ENCODE measurements at regions not wholly inside any gene's neighbourhood (a gene's known extent, or its start where the extent isn't known, plus 50 kb on each side); places are given as distances from the start of the nearest gene placed in this dataset.
"Not testable (repeated sequence)": the region's sequence is repeated elsewhere in the genome, so short reads cannot be mapped to it uniquely, and the experiment has no call there.

DNA sequence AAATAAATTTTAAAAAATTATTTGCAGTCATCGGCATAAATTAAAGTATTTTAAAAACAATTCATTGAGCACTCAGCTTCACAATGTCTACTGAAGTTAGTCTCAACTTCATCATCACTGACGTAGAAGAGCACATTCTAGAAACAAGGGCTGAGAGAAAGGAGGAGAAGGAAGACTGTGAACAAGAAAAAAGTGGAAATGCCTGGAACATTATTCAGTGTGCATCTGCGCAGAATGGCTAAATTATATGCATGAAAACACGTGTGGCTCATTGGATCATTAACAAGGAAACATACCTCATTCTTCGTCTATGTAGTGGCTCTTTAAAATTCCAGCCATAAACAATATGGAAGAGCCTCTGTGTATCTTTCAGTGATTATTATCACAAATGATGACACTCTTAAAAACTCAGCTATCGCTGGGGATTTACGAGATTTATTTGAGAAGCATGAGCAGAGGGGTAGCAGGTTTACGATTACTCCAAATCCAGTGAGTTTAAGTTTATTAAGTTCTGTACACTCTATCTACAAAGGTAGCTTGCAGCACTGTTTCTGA is 404.2 kb upstream of the CDIN1 start:
- DNase-seq (ENCODE audit: low read depth in 3 of 3): no peak

DNA sequence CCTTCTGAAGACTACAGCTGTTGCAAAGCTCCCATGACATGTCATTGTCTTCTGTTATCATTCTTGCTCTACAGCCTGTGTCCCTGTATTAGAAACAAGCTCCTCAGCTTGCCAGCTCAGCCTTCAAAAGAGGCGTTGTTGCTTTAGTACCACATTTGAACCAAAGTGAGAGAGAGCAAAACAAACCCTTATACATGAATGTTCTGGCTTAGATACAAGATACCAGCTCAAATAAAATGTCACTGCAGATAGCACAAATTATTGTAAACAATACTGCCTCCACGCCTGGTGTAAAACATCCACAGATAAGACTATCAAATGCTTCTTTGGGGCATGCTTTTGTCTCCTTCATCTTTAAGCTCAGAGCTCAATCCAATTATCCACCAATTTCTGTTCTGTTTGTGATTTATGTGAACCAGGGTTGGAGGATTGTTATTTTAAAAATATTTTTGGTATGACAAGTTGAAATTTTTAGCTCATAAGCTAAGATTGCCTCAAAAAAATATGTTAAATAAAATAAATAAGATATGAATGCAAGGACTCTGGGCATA is 403.6 kb upstream of the CDIN1 start:
- DNase-seq (ENCODE audit: low read depth in 3 of 3): no peak

- DNase-seq (ENCODE audit: low read depth in 3 of 3): no peak
These were observed 401.7 kb upstream of the CDIN1 start for GRCh38 chr15:36177590-36178302.

GRCh38 chr15:36178303-36178633 is 401.2 kb upstream of the CDIN1 start:
- no peak for DNase-seq (ENCODE audit: low read depth in 3 of 3)

GRCh38 chr15:36183201-36183600 is 396.2 kb upstream of the CDIN1 start:
- no peak for DNase-seq (ENCODE audit: low read depth in 3 of 3)

DNA sequence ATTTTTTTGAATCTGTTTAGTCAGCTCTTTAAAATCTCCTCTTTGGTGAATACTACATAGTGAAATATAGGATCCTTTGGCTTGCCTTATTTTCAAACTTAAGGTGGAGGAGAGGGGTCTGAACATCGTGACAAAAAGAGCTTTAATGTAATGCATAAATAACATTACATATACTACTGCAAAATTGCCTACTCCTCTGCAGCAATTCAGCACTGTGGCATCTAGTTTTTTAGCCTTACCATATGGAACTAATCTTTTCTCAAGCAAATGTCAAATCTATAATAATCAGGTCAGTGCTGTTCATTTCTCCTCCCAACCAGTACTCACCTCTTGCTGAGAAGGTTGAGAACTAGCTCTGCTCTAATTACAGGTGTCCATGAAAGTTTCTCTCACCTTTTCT is 394.0 kb upstream of the CDIN1 start:
- no peak for DNase-seq (ENCODE audit: low read depth in 3 of 3)

DNA sequence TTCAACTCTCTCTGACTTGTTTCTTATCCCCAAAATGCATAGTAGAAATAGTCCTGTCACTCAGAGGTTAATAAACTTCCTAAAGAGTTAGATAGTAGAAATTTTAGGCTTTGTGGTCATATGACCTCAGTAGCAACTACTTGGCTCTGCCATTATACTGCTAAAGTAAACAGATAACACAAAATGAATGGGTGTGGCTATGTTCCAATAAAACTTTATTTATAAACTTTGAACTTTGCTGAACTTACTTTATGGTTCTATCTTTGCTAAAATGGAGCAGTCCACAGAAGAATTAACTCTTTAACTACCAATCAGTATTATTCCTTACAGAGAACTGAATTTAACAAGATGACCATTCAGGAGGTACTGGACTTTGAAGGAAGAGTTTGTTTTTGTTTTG is 393.6 kb upstream of the CDIN1 start:
- DNase-seq (ENCODE audit: low read depth in 3 of 3): no peak

- DNase-seq (ENCODE audit: low read depth in 3 of 3): no peak
These were observed 393.1 kb upstream of the CDIN1 start for GRCh38 chr15:36186376-36186775.

DNA sequence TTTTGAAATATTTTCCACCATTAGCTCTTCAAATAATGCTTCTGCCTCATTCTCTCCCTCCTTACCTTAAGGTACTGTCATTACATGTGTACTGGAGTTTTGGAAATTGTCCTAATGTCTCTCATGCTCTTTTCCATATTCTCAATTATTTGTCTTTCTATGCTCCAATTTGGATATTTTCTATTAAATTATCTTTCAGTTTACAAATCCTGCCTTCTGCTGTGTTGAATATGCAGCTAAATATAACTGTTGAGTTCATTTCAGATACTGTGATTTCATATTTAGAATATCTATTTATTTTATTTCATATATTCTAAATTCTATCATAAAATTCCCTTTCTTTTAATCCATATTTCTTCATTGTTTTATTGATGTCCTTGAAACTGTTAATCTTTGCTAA is 388.0 kb upstream of the CDIN1 start:
- no peak for DNase-seq (ENCODE audit: low read depth in 3 of 3)

DNA sequence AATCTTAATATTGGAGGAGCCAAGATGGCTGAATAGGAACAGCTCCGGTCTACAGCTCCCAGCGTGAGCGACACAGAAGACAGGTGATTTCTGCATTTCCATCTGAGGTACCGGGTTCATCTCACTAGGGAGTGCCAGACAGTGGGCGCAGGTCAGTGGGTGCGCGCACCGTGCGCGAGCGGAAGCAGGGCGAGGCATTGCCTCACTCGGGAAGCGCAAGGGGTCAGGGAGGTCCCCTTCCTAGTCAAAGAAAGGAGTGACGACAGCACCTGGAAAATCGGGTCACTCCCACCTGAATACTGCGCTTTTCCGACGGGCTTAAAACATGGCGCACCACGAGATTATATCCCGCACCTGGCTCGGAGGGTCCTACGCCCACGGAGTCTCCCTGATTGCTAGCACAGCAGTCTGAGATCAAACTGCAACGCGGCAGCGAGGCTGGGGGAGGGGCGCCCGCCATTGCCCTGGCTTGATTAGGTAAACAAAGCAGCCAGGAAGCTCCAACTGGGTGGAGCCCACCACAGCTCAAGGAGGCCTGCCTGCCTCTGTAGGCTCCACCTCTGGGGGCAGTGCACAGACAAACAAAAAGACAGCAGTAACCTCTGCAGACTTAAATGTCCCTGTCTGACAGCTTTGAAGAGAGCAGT is 383.9 kb upstream of the CDIN1 start:
- not testable (repeated sequence) for DNase-seq (ENCODE audit: low read depth in 3 of 3)

DNA sequence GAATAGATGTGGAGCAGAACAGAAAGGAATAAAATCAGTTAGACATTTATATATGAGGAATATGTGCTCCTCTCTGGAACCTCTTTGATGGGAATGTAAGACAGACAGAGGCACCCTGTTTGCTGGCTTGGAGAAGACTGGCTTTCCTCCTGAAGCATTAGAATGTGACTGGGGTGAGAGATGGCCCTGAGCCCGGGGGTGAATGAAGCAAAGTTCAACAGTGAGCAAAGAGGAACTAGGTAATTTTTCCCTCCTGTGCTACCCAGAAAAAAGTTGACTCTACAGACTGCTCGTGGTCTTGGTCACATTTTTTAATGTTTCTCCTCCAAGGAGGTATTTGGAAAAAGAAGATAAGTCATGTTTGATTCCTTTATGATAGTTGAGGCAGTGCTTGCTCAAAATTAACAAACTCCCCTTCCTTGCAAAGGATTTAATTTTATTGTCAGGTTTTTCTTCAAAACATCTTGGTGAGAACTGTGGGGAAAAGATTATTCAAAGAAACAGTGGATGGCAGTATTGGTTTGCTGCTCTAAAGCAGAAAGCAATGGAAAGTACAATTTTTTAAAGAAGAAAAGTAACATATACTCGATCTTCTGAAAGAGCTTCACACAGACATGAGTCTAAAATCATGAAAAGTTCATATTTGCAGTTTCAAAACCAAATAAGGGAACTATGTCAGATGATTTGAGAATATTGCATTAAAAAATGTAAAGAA is 370.4 kb upstream of the CDIN1 start:
- DNase-seq (ENCODE audit: low read depth in 3 of 3): no peak

DNA sequence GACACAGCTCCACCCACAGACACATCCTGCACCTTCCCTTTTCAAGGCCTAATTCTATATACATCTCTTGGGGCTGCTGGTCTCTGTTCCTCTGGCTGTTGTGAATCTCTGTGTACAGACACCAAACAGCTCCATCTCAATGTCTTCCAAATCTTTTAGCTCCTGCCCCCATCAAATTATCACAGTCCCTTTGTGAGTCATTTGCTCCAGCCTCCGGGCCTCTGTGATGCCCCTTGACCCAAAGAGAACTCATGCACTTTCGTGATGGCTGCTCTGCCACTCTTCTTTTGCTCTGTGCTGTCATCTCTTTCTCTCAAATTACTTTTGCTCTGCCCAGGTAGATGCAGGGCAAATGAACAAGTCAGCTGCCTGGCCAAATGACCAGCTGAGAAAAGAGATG is 369.0 kb upstream of the CDIN1 start:
- no peak for DNase-seq (ENCODE audit: low read depth in 3 of 3)

- DNase-seq (ENCODE audit: low read depth in 3 of 3): no peak
These were observed 361.1 kb upstream of the CDIN1 start for GRCh38 chr15:36218322-36218721.

GRCh38 chr15:36218991-36219390 is 360.4 kb upstream of the CDIN1 start:
- no peak for DNase-seq (ENCODE audit: low read depth in 3 of 3)

DNA sequence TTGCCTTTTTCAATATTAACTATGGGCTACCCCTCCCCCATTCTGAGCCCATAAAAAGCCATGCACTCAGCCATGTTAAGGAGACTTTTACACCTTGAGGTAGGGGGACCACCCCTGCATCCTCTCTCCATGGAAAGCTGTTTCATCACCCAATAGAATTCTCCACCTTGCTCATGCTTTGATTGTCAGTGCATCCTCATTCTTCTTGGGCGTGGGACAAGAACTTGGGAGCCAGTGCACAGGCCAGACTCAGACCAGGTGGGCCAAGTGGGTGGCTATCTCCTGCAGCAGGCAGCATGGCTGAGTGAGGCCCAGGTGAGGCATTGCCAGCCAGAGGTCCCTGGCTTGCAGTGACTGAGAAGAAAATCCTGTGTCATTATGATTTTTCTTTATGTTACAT is 357.4 kb upstream of the CDIN1 start:
- no peak for DNase-seq (ENCODE audit: low read depth in 3 of 3)

GRCh38 chr15:36230776-36231175 is 348.6 kb upstream of the CDIN1 start:
- DNase-seq (ENCODE audit: low read depth in 3 of 3): no peak

DNA sequence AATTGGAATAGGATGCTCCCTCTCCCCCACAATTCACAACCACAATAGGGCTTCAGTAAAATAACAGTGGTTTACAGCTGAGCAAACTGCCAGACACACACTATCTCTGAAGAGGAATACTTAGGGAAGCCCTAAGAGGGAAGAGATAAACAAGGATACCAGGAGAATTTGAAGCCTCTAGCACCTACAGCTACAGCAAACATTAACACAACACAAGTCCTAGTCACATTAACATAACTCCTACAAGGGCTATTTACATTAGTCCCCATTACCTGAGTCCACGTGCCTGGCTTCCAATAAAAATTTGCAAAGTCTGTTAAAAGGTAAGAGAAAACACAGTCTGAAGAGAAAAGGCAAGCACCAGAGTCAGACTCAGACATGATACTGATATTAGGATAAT is 346.9 kb upstream of the CDIN1 start:
- no peak for DNase-seq (ENCODE audit: low read depth in 3 of 3)

GRCh38 chr15:36234743-36235142 is 344.7 kb upstream of the CDIN1 start:
- no peak for DNase-seq (ENCODE audit: low read depth in 3 of 3)

GRCh38 chr15:36235173-36235572 is 344.3 kb upstream of the CDIN1 start:
- no peak for DNase-seq (ENCODE audit: low read depth in 3 of 3)

- no peak for DNase-seq (ENCODE audit: low read depth in 3 of 3)
These were observed 339.9 kb upstream of the CDIN1 start for GRCh38 chr15:36239509-36239908.

GRCh38 chr15:36251450-36251849 is 328.0 kb upstream of the CDIN1 start:
- no peak for DNase-seq (ENCODE audit: low read depth in 3 of 3)

DNA sequence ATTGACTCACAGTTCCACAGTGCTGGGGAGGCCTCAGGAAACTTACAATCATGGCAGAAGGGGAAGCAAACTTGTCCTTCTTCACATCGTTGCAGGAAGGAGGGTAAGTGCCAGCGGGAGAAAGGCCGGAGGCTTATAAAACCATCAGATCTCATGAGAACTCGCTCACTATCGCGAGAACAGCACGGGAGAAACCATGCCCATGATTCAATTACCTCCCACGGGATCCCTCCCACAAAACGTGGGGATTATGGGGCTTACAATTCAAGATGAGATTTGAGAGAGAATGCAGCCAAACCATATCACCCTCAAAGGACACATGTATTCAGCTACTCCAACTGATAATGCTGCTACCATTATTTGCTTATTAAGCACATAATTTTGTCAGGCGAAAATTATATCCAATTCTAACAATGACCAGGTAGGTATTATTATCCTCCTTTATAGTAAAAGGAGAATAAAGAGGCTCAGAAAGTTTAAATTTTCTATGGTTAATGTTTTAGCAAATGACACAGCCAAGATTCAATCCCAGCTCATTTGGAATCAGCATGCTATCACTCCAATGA is 327.2 kb upstream of the CDIN1 start:
- DNase-seq (ENCODE audit: low read depth in 3 of 3): no peak

Measured in stimulated activated CD4-positive, alpha-beta T cell treated with anti-CD3 and anti-CD28 coated beads, TNF-alpha, amount 100 ng/mL, for 24 hours (primary cell).